ENCODE measurements at regions not wholly inside any gene's neighbourhood (a gene's known extent, or its start where the extent isn't known, plus 50 kb on each side); places are given as distances from the start of the nearest gene placed in this dataset.

DNA sequence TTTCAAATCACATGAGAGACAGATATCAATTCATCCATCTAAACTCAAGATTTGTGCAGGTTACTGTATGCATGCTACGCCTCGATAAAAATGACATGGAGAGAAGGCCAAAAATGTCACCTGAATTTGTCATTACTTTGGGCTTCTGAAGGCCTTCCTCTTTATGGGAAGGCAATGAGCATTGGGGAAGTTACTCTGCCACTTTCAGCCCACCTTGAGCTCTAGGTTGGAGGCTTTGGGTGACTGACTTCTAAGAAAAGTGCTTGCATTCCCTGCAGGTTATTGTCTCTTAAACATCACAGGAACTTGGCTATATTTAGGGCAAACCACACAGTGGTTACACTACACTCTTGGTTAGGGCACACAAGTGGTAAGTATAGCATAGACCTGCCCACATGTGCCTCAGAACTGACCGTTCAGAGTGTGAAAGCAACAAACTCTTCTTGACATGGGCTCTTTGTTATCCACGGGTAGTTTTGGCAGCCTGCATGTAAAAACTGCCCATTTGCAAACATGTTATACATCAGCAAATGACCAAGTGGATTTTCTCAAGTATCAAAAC, 169.5 kb downstream of the ZNF608 start:
- TF ChIP-seq POLR2A (IDR thresholded peaks at IDR 0.05; ENCODE audit: low read depth, low read length) = no peak
- TF ChIP-seq, protein P1, sequence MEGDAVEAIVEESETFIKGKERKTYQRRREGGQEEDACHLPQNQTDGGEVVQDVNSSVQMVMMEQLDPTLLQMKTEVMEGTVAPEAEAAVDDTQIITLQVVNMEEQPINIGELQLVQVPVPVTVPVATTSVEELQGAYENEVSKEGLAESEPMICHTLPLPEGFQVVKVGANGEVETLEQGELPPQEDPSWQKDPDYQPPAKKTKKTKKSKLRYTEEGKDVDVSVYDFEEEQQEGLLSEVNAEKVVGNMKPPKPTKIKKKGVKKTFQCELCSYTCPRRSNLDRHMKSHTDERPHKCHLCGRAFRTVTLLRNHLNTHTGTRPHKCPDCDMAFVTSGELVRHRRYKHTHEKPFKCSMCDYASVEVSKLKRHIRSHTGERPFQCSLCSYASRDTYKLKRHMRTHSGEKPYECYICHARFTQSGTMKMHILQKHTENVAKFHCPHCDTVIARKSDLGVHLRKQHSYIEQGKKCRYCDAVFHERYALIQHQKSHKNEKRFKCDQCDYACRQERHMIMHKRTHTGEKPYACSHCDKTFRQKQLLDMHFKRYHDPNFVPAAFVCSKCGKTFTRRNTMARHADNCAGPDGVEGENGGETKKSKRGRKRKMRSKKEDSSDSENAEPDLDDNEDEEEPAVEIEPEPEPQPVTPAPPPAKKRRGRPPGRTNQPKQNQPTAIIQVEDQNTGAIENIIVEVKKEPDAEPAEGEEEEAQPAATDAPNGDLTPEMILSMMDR (IDR thresholded peaks at IDR 0.05; ENCODE audit: extremely low read depth in 1 of 2, insufficient read depth in 1 of 2, low read depth in 1 of 2, low read length in 2 of 2) = no peak
- no peak for TF ChIP-seq EZH2 (IDR thresholded peaks at IDR 0.05; ENCODE audit: borderline replicate concordance, low read depth, low read length, severe bottlenecking)
- TF ChIP-seq POLR2AphosphoS5 (IDR thresholded peaks at IDR 0.05; ENCODE audit: insufficient read depth, low read depth, low read length) = no peak
- TF ChIP-seq JUN (IDR thresholded peaks at IDR 0.05; ENCODE audit: borderline replicate concordance, insufficient read depth, insufficient read length, low read depth) = no peak
- TF ChIP-seq, protein P2, sequence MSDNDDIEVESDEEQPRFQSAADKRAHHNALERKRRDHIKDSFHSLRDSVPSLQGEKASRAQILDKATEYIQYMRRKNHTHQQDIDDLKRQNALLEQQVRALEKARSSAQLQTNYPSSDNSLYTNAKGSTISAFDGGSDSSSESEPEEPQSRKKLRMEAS (IDR thresholded peaks at IDR 0.05; ENCODE audit: insufficient read depth, insufficient read length) = no peak
- no peak for TF ChIP-seq MYC (IDR thresholded peaks at IDR 0.05; ENCODE audit: low read depth, low read length)
- no peak for TF ChIP-seq GATA2 (IDR thresholded peaks at IDR 0.05; ENCODE audit: insufficient read depth, insufficient read length, low read depth, low read length)

All from endothelial cell of umbilical vein (primary cell).